Erythroblast (primary cell): ENCODE measurements at regions not wholly inside any gene's neighbourhood (a gene's known extent, or its start where the extent isn't known, plus 50 kb on each side); places are given as distances from the start of the nearest gene placed in this dataset.
"Not testable (repeated sequence)": the region's sequence is repeated elsewhere in the genome, so short reads cannot be mapped to it uniquely, and the experiment has no call there.

Experiments used
- GATA1 ChIP-seq: IDR thresholded peaks from 2 replicates; pipeline ENCODE4 v1.6.1; 2011; ENCODE audit warnings: low read depth, mild to moderate bottlenecking, control low read depth, low read length, moderate library complexity
- POLR2A ChIP-seq: IDR thresholded peaks from 2 replicates; pipeline ENCODE4 v1.6.1; 2011; ENCODE audit warnings: mild to moderate bottlenecking, low read length

DNA sequence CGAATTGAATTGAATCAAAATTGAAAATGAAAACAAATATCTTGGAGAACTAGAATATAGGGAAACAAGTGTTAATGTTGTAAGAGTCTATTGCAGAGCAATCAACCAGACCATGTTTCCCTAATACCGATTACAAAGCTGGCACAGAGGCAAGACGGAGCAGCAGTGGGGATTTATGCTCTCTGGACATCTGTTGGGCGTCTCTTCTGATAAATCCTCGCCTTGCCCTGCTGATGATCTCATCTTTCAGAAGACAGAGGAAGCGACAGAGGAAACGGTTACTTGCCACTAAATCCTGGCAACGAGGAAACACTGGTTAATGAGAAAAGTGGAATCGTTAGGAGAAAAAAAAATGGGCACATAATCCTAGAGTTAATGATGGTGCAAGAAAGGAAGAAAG lies 112.4 kb upstream of the RRN3 start:
- TF ChIP-seq POLR2A, GATA1: not testable (repeated sequence)
